Amygdala (tissue), 56 donors: ENCODE measurements at regions not wholly inside any gene's neighbourhood (a gene's known extent, or its start where the extent isn't known, plus 50 kb on each side); places are given as distances from the start of the nearest gene placed in this dataset.

Source experiments
- DNase-seq, 56 donors: peaks; one replicate each; lab custom pipeline; 2025; lab: John Stamatoyannopoulos, UW

DNA sequence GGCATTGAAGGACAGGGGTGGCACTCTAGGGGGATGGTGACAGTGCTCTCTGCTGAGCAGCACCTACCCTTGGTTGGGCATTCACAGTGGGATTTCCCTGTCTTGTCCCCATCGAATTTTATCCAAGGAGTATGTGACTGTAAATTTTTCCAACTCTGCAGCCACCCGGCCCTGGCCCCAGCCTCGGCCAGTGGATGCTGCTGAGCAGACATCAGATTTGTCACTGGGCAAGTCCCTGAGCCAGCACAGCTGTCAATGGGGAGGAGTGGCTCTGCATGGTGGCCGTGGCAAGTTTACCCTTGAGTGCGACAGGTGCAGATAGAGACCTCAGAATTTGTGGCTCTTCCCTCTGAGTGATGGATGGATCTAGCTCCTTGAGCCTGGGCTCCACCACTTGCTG, 240.2 kb upstream of the CSF3R start:
- no peak for DNase-seq

GRCh38 chr1:36721261-36721660, 238.5 kb upstream of the CSF3R start:
- DNase-seq, result no peak

GRCh38 chr1:36717431-36717830, 234.7 kb upstream of the CSF3R start:
- no peak for DNase-seq

DNA sequence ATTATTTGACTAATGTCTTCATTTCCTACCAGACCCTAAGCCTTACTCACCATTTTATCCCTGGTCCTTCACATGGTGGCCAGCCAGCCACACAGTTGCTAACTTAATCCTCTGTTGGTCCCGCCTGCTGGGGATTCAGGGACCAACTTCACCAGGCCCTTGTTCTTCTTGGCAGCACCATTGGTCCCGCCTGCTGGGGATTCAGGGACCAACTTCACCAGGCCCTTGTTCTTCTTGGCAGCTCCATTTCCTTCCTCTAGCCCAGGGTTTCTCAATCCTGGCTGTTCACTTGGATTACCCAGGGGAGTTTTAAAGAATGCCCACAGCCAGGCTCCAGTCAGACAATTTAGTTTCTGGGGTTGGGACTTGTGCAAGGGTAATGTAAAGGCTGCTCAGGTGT, 233.1 kb upstream of the CSF3R start:
- DNase-seq, result no peak

DNA sequence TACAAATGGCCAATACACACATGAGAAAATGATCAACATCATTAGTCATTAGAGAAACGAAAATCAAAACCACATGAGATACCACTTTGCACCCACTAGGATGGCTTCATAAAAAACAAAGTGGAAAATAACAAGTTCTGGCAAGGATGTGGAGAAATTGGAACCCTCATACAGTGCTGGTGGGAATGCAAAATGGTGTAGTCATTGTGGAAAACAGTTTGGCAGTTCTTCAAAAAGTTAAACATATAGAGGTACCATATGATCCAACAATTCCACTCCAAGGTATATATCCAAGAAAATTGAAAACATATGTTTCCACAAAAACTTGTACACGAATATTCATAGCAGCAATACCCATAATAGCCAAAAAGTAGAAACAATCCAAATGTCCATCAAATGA, 231.6 kb upstream of the CSF3R start:
- no peak for DNase-seq

GRCh38 chr1:36711480-36711879, 228.8 kb upstream of the CSF3R start:
- no peak for DNase-seq

DNA sequence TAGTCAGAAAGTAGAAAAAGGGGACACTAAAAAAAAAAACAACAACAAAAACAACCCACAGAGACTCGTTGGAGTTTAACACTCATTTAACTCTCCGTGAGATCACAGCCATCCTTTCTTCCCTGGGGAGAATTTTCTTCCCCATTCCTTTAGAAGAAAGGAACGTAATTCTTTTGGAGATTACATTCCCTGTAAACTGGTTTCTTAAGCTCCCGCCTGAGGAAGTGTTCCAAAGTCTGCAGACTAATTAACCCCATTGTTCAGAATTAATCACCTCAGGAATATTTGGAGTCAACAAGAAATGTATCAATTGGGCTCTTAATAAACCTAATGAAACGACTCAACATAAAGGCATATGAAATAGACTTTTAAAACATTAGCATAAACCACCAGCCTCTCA, 228.2 kb upstream of the CSF3R start:
- no peak for DNase-seq

GRCh38 chr1:36709869-36710481, 227.3 kb upstream of the CSF3R start:
- DNase-seq, result no peak

DNA sequence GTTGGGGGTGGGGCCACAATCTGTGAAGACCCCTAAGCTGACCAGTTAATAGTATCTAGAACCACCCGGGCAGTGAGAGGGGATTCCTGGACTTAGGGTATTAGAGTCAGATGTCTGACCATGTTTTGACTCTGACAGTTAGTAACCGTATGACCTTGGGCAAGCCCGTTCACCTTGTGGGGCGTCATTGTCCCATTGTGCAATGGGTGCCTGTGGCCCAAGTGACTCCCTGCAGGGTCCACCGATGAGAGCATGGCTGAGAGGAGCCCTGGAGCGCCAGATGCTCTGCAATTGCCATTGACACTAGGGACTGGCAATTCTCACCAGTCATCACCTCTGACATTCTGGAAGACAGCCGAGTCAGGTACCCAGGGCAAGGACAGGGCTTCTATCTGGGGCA, 225.9 kb upstream of the CSF3R start:
- no peak for DNase-seq

DNA sequence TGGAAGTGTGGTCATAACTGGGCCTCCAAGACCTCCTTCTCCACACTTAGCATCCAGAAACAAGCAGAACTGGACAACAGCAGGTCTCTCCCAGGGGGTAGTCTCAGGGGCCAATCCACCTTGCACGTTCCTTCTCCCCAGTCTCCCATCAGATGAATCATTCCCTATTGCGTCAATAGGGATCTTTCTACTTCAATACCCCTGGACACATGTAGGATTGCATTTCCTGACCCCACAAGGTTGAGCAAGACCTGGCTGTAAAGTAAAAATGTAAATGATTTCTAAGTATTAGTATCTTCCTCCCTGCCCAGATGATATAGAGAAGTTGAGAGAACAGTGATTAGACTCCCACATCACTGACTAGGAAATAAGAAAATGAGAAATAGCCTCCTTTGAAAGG, 224.5 kb upstream of the CSF3R start:
- no peak for DNase-seq

GRCh38 chr1:36706416-36706815, 223.7 kb upstream of the CSF3R start:
- peak in 5 of 56 donors; percentile 4 to 28 (median 8) for DNase-seq

GRCh38 chr1:36705629-36706028, 222.9 kb upstream of the CSF3R start:
- DNase-seq, result peak in 13 of 56 donors; percentile 6 to 32 (median 17)

- peak; percentile 12 to 87 (median 64) for DNase-seq
Observed at GRCh38 chr1:36703526-36704208, 221.0 kb upstream of the CSF3R start.

DNA sequence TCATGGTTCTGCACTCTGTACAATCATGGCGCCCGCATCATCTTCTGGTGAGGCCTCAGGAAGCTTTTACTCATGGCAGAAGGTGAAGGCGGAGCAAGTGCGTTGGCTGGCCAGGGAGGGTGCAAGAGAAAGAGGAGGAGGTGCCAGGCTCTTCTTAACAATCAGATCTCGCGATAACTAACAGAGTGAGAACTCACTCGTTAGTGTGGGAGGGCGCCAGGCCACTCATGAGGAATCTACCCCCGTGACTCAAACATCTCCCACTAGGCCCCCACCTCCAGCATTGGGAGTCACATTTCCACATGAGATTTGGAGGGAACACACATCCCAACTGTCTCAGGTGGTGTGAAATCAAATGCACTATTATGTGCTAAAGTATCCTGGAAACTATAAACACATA, 220.2 kb upstream of the CSF3R start:
- no peak for DNase-seq

DNA sequence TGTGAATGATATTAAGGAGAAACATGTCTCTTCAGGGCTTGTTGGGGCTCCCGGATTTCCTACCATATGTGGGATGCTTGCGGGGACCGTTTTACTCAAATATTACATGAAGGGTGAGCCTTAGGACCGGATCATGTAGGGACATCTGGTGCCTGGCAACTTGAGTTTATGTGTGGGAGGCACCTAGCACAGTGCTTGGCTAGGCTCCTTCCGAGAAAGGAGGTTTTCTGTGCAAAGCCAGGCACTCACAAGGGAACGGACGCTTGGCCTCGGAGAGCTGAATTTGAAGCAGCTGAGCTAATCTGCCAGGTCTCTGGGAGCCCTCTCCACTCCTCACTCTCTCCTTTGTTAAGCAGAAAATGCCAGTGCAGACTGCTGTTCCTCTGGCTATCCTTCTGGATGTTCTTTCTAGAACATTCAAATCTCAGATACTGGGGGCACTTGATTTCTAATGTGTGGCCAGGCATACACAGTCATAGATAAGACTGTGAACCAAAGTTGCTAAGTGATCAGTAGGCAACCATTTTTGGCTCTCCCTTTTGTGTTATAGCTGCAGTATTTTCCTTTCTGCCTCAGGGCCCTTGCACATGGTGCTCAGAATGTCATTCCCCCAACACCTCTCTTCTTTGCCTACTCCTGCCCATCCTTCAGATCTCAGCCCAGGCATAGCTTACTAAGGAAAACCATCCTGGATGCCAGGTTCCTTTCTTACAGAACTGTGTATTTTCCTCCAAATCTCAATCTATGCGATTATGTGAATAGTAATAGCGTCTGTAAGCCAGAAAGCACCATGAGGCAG, 216.6 kb upstream of the CSF3R start:
- peak in 5 of 56 donors; percentile 3 to 23 (median 12) for DNase-seq

DNA sequence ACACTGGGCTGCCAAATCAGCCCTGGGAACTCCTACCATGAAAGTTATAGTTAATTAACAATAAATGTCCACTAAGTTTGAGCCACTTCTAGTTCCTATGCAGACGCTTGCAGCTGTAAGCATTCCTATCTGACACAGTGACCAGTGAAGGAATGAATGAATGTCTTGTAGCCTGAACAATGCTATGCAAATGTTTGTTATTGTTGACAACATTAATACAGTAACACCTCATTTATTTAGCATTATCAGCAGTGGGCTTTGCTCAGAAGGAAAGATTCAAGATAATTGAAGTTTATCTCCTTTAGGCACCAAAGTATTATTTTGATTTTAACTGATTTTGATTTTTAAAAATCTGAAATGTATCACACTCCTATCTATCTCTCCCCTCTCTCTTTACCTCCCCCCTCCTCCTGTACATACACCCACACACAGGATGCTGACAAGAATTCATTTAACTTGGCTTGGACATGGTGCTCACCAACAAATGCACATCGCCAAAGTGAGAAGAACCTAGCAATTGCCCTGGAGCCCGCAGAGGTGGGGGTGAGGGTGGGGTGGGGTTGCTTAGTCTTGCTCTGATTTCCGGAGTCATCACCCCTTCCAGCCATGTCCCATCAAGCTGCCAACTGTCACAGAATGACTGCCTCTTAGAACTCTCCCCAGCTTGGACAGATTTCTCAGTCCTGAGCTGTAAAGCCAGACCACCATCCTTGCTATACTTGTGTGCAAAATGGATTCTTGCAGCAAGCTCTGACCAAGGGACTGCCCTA, 215.3 kb upstream of the CSF3R start:
- no peak for DNase-seq

DNA sequence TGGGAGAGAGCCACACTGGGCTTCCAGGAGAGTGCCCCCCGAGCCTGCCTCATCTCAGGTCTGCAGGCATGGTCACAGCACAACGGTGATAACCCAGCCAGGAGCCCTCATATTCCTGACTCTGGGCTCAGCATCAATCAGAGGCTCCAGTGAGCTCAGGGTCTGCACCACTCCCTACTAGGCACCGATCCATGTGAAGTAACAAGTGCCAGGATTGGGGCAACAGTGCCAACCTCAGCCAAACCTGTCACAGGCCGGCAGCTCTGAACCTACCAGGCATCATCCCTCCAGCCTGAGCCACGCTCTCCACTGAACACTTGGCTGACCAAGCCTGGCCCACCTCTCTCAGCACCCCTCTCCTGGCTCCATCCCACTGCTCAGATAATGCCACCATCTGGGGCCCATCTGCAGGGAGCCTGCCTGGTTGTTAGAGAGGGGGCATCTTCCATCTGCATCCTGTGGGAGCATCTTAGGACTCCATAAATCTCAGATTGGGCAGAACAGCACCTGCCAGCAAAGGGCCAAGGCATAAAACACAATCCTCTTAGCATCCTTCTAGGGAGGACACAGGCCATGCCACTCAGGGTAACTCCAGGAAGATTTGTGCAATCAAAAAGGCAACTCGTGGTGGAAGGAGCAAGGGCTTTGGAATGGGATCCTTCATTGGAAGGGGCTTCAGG, 213.7 kb upstream of the CSF3R start:
- DNase-seq, result no peak

GRCh38 chr1:36693603-36694002, 210.9 kb upstream of the CSF3R start:
- no peak for DNase-seq

DNA sequence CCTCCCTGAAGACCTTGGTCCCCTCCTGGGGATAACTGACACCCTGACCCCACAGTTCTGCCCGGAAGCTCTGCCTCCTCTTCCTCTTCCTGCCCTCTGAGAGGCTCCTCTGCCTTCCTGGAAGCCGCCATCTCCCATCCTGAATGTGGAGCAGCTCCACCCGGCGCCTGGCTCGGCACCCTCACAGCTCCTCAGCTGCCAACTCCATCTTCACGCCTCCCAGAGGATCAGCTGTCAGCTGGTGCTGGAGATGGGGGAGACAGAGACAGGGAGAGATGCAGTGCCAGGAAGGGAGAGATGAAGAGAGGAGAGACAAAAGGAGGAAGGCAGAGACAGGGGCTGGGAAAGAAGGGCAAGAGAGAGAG, 210.4 kb upstream of the CSF3R start:
- peak in 2 of 56 donors; percentile 10 to 19 for DNase-seq

- DNase-seq, result no peak
Observed at GRCh38 chr1:36692465-36693160, 209.9 kb upstream of the CSF3R start.
